Stimulated activated CD4-positive, alpha-beta T cell treated with anti-CD3 and anti-CD28 coated beads, Interleukin-2, amount 100 ng/mL, for 48 hours (primary cell): ENCODE measurements at regions not wholly inside any gene's neighbourhood (a gene's known extent, or its start where the extent isn't known, plus 50 kb on each side); places are given as distances from the start of the nearest gene placed in this dataset.

Source experiments
- DNase-seq, 2 donors: peaks; one replicate each; pipeline ENCODE4 v3.0.0-alpha.2; 2020

GRCh38 chr2:120940726-120941256, 205.1 kb downstream of the GLI2 start:
- DNase-seq = no peak

- no peak for DNase-seq
These were observed 206.0 kb downstream of the GLI2 start for GRCh38 chr2:120941571-120942120.

GRCh38 chr2:120942658-120943057, 207.0 kb downstream of the GLI2 start:
- DNase-seq = no peak

GRCh38 chr2:120943403-120944034, 207.9 kb downstream of the GLI2 start:
- DNase-seq = no peak

- no peak for DNase-seq
These were observed 208.9 kb downstream of the GLI2 start for GRCh38 chr2:120944575-120944974.

GRCh38 chr2:120945091-120945490, 209.4 kb downstream of the GLI2 start:
- DNase-seq = no peak

- DNase-seq = no peak
These were observed 210.3 kb downstream of the GLI2 start for GRCh38 chr2:120945832-120946499.

- DNase-seq = no peak
These were observed 211.7 kb downstream of the GLI2 start for GRCh38 chr2:120947327-120947726.

- no peak for DNase-seq
These were observed 212.5 kb downstream of the GLI2 start for GRCh38 chr2:120947982-120948661.

GRCh38 chr2:120948662-120949011, 213.0 kb downstream of the GLI2 start:
- no peak for DNase-seq

- DNase-seq = no peak
These were observed 213.6 kb downstream of the GLI2 start for GRCh38 chr2:120949027-120949956.

- DNase-seq = no peak
These were observed 214.4 kb downstream of the GLI2 start for GRCh38 chr2:120949957-120950590.

- no peak for DNase-seq
These were observed 216.0 kb downstream of the GLI2 start for GRCh38 chr2:120951693-120952092.

- DNase-seq = no peak
These were observed 216.7 kb downstream of the GLI2 start for GRCh38 chr2:120952318-120952717.

GRCh38 chr2:120953066-120953756, 217.5 kb downstream of the GLI2 start:
- DNase-seq = no peak

- no peak for DNase-seq
These were observed 218.3 kb downstream of the GLI2 start for GRCh38 chr2:120953843-120954584.

GRCh38 chr2:120954939-120955338, 219.3 kb downstream of the GLI2 start:
- no peak for DNase-seq

GRCh38 chr2:120955427-120955826, 219.8 kb downstream of the GLI2 start:
- no peak for DNase-seq

- DNase-seq = no peak
These were observed 221.0 kb downstream of the GLI2 start for GRCh38 chr2:120956486-120957156.

- no peak for DNase-seq
These were observed 222.2 kb downstream of the GLI2 start for GRCh38 chr2:120957905-120958304.
